ENCODE measurements at regions not wholly inside any gene's neighbourhood (a gene's known extent, or its start where the extent isn't known, plus 50 kb on each side); places are given as distances from the start of the nearest gene placed in this dataset.
"Not testable (repeated sequence)": the region's sequence is repeated elsewhere in the genome, so short reads cannot be mapped to it uniquely, and the experiment has no call there.

DNA sequence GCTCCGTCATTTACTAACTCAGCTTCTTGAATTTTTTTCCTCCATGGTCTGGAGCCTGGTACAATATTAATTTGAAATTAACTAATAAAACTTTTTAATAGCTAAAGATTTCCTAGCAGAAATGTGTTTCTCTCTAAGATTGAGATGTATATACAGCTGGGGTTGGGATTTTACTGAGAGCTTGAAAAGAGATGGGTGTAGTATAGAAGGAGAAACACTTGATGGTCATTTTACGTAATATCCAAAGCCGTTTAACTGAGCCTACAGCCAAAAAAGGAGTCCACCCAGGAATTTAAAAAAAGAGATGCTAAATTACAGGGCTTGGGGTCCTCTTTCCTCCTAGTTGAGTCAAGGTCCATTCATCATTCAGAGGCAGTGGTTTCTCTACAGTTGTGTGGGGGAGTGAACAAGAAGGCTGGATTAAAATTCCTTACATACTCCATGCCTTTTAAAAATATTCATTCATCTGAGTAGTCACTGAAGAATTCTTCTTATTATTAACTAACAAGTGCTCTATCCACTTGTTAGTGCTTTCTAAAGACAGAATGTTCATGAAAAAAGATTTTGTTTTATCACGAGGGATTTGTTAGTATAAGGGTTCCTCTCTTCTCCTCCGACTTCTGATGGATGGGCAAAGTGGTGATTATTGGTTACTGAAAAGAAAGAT, 255.3 kb upstream of the IL12A start:
- Mint-ChIP-seq H3K4me1 (ENCODE audit: low read depth) (no peaks in the 10 kb centered on the region), H3K4me3 (no peak overlapping the region), H3K27me3 (no peaks in the 10 kb centered on the region), H3K27ac (no peak overlapping the region), H3K36me3 (ENCODE audit: low read depth) (no peaks in the 10 kb centered on the region), H3K9me3 (no peaks in the 10 kb centered on the region)
- intact Hi-C loops (cut with micrococcal nuclease), result no loop called here

DNA sequence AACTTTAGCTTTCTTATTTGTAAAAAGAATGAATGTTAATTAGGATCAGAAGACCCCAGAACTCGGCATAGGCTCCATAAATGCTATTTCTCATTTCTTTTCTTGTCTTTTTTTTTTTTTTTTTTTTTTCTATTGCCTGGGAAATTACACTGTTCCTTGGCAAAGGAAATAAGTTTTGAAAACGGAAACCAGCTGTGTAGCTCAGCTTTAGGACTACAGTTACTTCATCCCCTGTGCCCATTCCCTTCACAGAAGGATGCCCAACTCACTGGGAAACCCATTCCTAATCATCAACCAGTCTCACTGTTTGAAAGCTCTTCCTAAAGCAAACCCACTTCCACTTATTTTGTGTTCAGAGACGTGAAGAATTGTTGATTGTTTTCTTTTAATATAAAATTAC, 254.0 kb upstream of the IL12A start:
- intact Hi-C loops (cut with micrococcal nuclease), result no loop called here
- no peak overlapping the region for H3K27ac Mint-ChIP-seq
- no peaks in the 10 kb centered on the region for H3K27me3 Mint-ChIP-seq
- H3K9me3 Mint-ChIP-seq, result no peaks in the 10 kb centered on the region
- no peaks in the 10 kb centered on the region for H3K4me1 Mint-ChIP-seq (ENCODE audit: low read depth)
- H3K36me3 Mint-ChIP-seq (ENCODE audit: low read depth), result no peaks in the 10 kb centered on the region
- H3K4me3 Mint-ChIP-seq, result no peak overlapping the region

DNA sequence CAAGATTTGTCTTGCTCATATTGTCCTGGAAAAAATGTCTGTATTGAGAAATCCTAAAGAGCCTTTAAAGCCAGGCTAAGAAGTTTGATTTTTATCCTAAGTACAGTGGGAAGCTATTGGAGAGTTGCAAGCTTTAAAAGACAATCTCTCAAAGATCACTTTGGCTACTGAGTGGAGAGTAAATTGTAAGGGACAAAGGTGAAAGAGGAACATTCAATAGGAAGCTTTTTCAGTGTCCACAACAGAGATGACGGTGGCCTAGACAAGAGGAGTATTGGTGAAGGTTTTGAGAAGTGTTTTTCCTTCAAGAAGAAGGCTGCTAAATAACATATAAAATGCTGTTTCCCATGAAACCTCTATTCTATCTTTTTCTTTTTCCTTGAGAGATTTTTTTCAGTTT, 249.5 kb upstream of the IL12A start:
- Mint-ChIP-seq H3K4me1 (ENCODE audit: low read depth) (no peaks in the 10 kb centered on the region), H3K27ac (no peak overlapping the region), H3K27me3 (no peaks in the 10 kb centered on the region), H3K4me3 (no peak overlapping the region), H3K36me3 (ENCODE audit: low read depth) (no peaks in the 10 kb centered on the region), H3K9me3 (no peaks in the 10 kb centered on the region)
- intact Hi-C loops (cut with micrococcal nuclease), result no loop called here

- Mint-ChIP-seq H3K4me1 (ENCODE audit: low read depth) (no peaks in the 10 kb centered on the region), H3K27ac (no peak overlapping the region), H3K9me3 (no peaks in the 10 kb centered on the region), H3K4me3 (no peak overlapping the region), H3K27me3 (no peaks in the 10 kb centered on the region), H3K36me3 (ENCODE audit: low read depth) (no peaks in the 10 kb centered on the region)
- intact Hi-C loops (cut with micrococcal nuclease), result no loop called here
Observed at GRCh38 chr3:159739969-159740368, 248.7 kb upstream of the IL12A start.

GRCh38 chr3:159741281-159741680, 247.4 kb upstream of the IL12A start:
- no peak overlapping the region for H3K4me3 Mint-ChIP-seq
- no peaks in the 10 kb centered on the region for H3K9me3 Mint-ChIP-seq
- no peak overlapping the region for H3K27ac Mint-ChIP-seq
- intact Hi-C loops (cut with micrococcal nuclease), result no loop called here
- H3K27me3 Mint-ChIP-seq, result no peaks in the 10 kb centered on the region
- H3K36me3 Mint-ChIP-seq (ENCODE audit: low read depth), result no peaks in the 10 kb centered on the region
- no peaks in the 10 kb centered on the region for H3K4me1 Mint-ChIP-seq (ENCODE audit: low read depth)

DNA sequence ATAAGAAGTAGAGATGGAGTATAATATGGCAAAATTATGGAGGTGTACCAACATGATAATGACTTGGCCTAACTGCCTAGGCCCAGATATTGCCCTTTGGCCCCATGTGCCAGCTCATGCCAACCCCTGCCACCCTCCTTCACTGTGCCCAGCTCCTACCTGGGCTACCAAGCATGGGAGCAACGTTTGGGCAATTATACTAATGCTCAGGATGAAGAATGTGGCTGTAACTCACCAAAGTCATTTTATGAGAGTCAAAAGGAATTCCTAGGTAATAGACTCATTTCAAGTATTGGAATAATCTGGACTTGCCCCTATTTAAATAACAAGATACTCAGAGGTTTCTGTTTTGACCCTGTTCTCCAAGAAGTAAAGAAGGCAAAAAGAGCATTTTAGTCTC, 240.2 kb upstream of the IL12A start:
- intact Hi-C loops (cut with micrococcal nuclease), result no loop called here
- no peaks in the 10 kb centered on the region for H3K9me3 Mint-ChIP-seq
- peaks cover 2% of the 10 kb centered on the region for H3K27me3 Mint-ChIP-seq
- H3K27ac Mint-ChIP-seq, result no peak overlapping the region
- no peaks in the 10 kb centered on the region for H3K4me1 Mint-ChIP-seq (ENCODE audit: low read depth)
- no peaks in the 10 kb centered on the region for H3K36me3 Mint-ChIP-seq (ENCODE audit: low read depth)
- no peak overlapping the region for H3K4me3 Mint-ChIP-seq

- Mint-ChIP-seq H3K4me3 (no peak overlapping the region), H3K27me3 (peaks cover 2% of the 10 kb centered on the region), H3K4me1 (ENCODE audit: low read depth) (no peaks in the 10 kb centered on the region), H3K36me3 (ENCODE audit: low read depth) (no peaks in the 10 kb centered on the region), H3K9me3 (no peaks in the 10 kb centered on the region), H3K27ac (no peak overlapping the region)
- intact Hi-C loops (cut with micrococcal nuclease), result no loop called here
Observed at GRCh38 chr3:159749406-159749805, 239.2 kb upstream of the IL12A start.

DNA sequence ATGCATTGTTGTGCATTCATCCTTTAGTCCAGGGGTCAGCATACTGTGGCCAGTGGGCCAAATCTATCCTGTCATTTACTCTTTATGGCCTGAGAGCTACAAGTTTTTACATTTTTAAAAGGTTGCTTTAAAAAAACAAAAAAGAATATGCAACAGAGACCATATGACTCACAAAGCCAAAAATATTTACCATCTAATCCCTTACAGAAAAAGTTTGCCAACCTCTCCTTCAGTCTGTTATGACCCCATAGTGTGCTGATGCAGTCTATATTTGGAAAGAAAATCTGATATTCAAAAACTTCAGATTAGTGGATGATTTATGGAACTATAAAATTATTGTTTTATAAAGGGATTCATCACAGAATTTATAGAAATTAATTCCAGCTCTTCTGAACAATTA, 237.5 kb upstream of the IL12A start:
- Mint-ChIP-seq H3K9me3 (peaks cover 14% of the 10 kb centered on the region), H3K27ac (no peak overlapping the region)

GRCh38 chr3:159751752-159752151, 236.9 kb upstream of the IL12A start:
- Mint-ChIP-seq H3K9me3 (peaks cover 19% of the 10 kb centered on the region), H3K4me3 (no peak overlapping the region), H3K36me3 (ENCODE audit: low read depth) (no peaks in the 10 kb centered on the region), H3K4me1 (ENCODE audit: low read depth) (no peaks in the 10 kb centered on the region), H3K27me3 (peaks cover 2% of the 10 kb centered on the region), H3K27ac (no peak overlapping the region)
- intact Hi-C loops (cut with micrococcal nuclease), result no loop called here

More for the DNA sequence above, 237.5 kb upstream of the IL12A start:
- intact Hi-C loops (cut with micrococcal nuclease), result no loop called here
- no peaks in the 10 kb centered on the region for H3K36me3 Mint-ChIP-seq (ENCODE audit: low read depth)
- H3K4me3 Mint-ChIP-seq, result no peak overlapping the region
- H3K27me3 Mint-ChIP-seq, result peaks cover 2% of the 10 kb centered on the region
- no peaks in the 10 kb centered on the region for H3K4me1 Mint-ChIP-seq (ENCODE audit: low read depth)

DNA sequence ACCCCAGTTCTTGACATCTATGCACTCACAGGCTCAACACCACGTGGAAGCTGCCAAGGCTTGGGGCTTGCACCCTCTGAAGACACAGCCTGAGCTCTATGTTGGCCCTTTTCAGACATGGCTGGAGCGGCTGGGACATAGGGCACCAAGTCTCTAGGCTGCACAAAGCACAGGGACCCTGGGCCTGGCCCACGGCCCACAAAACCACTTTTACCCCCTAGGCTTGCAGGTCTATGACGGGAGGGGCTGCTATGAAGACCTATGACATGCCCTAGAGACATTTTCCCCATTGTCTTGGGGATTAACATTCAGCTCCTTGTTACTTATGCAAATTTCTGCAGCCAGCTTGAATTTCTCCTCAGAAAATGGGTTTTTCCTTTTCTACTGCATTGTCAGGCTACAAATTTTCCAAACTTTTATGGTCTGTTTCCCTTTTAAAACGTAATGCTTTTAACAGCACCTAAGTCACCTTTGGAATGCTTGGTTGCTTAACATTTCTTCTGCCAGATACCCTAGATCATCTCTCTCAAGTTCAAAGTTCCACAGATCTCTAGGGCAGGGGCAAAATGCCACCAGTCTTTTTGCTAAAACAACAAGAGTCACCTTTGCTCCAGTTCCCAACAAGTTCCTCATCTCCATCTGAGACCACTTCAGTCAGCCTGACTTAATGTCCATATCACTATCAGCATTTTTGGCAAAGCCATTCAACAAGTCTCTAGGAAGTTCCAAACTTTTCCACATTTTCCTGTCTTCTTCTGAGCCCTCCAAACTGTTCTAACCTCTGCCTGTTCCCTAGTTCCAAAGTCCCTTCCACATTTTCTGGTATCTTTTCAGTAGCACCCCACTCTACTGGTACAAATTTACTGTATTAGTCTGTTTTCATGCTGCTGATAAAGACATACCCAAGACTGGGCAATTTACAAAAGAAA, 232.1 kb upstream of the IL12A start:
- H3K36me3 Mint-ChIP-seq (ENCODE audit: low read depth); H3K4me3 Mint-ChIP-seq; H3K27me3 Mint-ChIP-seq; H3K27ac Mint-ChIP-seq; intact Hi-C loops (cut with micrococcal nuclease); H3K4me1 Mint-ChIP-seq (ENCODE audit: low read depth): not testable (repeated sequence)
- peaks cover 23% of the 10 kb centered on the region for H3K9me3 Mint-ChIP-seq

DNA sequence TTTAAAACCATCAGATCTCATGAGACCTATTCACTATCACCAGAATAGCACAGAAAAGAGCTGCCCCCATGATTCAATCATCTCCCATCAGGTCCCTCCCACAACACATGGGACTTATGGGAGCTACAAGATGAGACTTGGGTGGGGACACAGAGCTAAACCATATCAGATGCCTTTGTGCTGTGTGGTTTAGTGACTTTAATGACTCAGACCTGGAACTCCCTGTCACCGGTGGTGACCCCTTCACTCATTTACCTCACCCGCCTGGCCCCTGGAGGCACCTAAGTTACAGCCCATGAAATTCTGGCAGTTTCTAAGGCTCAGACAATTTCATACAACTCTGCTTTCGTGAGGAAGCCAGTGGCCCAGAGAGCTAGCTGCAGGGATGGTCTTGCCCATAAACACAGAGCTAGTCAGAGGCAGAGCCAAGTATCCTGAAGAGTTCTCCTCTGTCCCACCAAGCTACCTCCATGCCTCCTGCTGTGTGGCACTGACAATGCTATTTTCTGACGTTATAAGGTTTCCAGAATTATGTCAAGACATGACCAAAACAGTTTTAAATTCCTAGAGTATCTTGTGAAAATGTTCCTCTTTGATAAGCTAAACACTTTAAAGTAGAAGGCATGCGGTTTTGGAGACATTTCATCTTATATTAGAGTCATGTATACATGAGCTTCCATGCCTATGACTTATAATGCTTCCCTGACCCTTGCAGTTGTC, 231.1 kb upstream of the IL12A start:
- Mint-ChIP-seq H3K4me1 (ENCODE audit: low read depth) (no peaks in the 10 kb centered on the region), H3K27ac (no peak overlapping the region), H3K36me3 (ENCODE audit: low read depth) (no peaks in the 10 kb centered on the region), H3K9me3 (peaks cover 23% of the 10 kb centered on the region), H3K27me3 (peaks cover 8% of the 10 kb centered on the region), H3K4me3 (no peak overlapping the region)
- intact Hi-C loops (cut with micrococcal nuclease), result no loop called here

DNA sequence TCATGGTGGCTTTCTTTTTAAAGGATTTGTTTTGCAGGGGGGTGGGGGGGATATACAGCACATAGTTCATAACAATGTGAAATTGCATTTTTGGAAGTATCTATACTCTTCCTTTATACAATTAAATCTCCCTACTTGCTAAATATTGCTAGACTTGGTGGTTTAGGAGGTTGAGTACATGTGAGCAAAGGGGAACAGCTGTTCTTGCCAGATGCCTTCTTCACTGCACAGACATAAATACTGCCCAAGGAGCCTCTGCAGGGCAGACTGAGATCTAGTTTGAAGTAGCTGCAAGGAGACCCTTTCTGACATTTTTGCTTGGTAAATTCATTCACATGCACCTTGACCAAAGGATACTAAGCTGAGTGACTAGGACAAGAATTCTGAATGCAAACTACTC, 228.6 kb upstream of the IL12A start:
- Mint-ChIP-seq H3K36me3 (ENCODE audit: low read depth) (peaks cover 4% of the 10 kb centered on the region), H3K27ac (no peak overlapping the region), H3K4me3 (no peak overlapping the region), H3K4me1 (ENCODE audit: low read depth) (peaks cover 17% of the 10 kb centered on the region), H3K27me3 (peaks cover 27% of the 10 kb centered on the region), H3K9me3 (peaks cover 20% of the 10 kb centered on the region)
- intact Hi-C loops (cut with micrococcal nuclease), result no loop called here

DNA sequence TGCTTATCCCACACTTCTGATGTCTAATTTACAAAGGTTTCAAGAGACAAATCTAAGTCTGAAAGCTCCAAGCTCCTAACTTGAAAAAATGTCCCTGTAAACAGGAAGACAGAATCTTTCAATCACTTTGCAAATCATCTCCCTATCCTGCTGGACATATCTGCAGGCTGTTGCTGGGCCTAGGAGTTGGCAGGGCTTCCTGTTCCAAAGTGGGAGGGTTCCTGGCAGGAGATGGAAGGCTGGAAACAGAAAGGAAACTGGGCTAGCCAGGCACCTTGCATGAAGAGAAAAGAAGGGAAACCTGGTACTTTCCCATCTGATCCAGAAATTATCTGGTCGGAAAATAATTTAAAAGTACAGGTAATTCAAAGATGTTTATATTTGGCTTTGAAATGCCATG, 227.3 kb upstream of the IL12A start:
- intact Hi-C loops (cut with micrococcal nuclease), result no loop called here
- Mint-ChIP-seq H3K36me3 (ENCODE audit: low read depth) (peaks cover 4% of the 10 kb centered on the region), H3K4me3 (no peak overlapping the region), H3K27ac (no peak overlapping the region), H3K4me1 (ENCODE audit: low read depth) (peaks cover 25% of the 10 kb centered on the region), H3K27me3 (peaks cover 40% of the 10 kb centered on the region), H3K9me3 (peaks cover 8% of the 10 kb centered on the region)

Data from dendritic cell treated with granulocyte-macrophage colony-stimulating factor and Interleukin-4, amounts not matched to agents 40 ng/mL and 50 ng/mL, for 4 days (primary cell).